ENCODE measurements at regions not wholly inside any gene's neighbourhood (a gene's known extent, or its start where the extent isn't known, plus 50 kb on each side); places are given as distances from the start of the nearest gene placed in this dataset.

DNA sequence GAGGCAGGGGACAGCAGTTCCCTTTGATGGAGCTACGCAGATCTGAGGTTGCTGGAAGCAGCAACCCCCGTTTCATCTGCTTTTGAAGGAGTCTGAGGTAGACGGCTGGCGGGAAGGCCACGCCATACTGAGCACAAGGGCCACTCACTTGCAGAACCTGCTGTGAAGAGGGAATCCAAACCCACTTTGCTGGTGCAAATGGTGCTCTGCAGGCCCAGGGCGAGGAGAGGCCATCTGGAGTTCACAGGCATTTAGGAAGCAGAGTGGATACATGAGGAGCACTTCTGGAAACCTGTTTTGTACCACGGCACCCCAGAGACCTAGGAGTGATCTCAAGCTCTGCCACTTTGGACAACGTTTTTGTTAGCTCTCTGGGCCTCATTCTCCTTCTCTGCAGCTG, 227.8 kb downstream of the UQCRFS1 start:
- Histone ChIP-seq H3K4me1 (ENCODE audit: control insufficient read depth in 1 of 2, insufficient read depth in 2 of 2, low read length in 2 of 2) (no peaks in the 10 kb centered on the region), H3K36me3 (ENCODE audit: control insufficient read depth in 1 of 2, insufficient read depth in 2 of 2, low read length in 2 of 2) (no peaks in the 10 kb centered on the region), H3K27me3 (ENCODE audit: control insufficient read depth in 1 of 2, insufficient read depth in 2 of 2, low read length in 2 of 2) (no peaks in the 10 kb centered on the region), H3K4me3 (ENCODE audit: low read depth in 1 of 2, low read length in 2 of 2) (no peak overlapping the region), H3K9ac (ENCODE audit: low read depth in 1 of 2, low read length in 2 of 2) (no peak overlapping the region), H3K9me3 (ENCODE audit: control insufficient read depth in 1 of 2, low read length in 2 of 2) (no peaks in the 10 kb centered on the region), H3K27ac (ENCODE audit: low read depth, low read length) (no peak overlapping the region)

DNA sequence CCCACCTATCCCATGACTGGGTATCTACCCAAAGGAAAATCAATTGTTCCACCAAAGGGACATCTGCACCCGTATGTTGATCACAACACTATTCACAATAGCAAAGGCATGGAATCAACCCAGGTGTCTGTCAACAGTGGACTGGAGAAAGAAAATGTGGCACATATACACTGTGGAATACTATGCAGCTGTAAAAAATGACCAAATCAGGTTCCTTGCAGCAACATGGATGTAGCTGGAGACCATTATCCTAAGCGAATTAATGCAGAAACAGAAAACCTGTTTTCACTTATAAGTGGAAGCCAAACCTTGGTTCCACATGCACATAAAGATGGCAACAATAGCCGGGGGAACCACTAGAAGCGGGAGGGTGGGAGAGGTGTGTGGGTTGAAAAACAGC, 228.6 kb downstream of the UQCRFS1 start:
- Histone ChIP-seq H3K9me3 (ENCODE audit: control insufficient read depth in 1 of 2, low read length in 2 of 2) (no peaks in the 10 kb centered on the region), H3K9ac (ENCODE audit: low read depth in 1 of 2, low read length in 2 of 2) (no peak overlapping the region), H3K4me1 (ENCODE audit: control insufficient read depth in 1 of 2, insufficient read depth in 2 of 2, low read length in 2 of 2) (no peaks in the 10 kb centered on the region), H3K4me3 (ENCODE audit: low read depth in 1 of 2, low read length in 2 of 2) (no peak overlapping the region), H3K27ac (ENCODE audit: low read depth, low read length) (no peak overlapping the region), H3K27me3 (ENCODE audit: control insufficient read depth in 1 of 2, insufficient read depth in 2 of 2, low read length in 2 of 2) (no peaks in the 10 kb centered on the region), H3K36me3 (ENCODE audit: control insufficient read depth in 1 of 2, insufficient read depth in 2 of 2, low read length in 2 of 2) (no peaks in the 10 kb centered on the region)

DNA sequence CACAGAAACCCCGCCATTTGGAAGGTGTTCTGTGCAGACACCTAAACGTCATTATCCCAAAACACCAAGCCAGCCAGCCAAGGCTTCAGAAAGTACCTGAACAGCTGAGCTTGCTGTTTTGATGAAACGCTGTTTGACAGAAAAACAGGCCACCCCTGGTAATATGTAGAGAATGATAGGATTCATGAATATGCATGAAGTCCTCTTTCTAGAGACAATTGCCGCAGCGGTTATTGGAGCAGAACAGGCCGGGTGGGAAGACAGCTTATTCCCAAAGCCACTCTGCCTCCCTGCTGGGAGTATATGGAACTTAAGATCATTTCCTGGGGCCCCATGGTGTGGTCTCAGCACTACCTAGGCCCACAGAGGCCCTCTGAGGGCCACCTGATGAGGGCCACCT, 229.5 kb downstream of the UQCRFS1 start:
- H3K4me1 ChIP-seq (ENCODE audit: control insufficient read depth in 1 of 2, insufficient read depth in 2 of 2, low read length in 2 of 2), result no peaks in the 10 kb centered on the region
- H3K4me3 ChIP-seq (ENCODE audit: low read depth in 1 of 2, low read length in 2 of 2), result no peak overlapping the region
- no peak overlapping the region for H3K27ac ChIP-seq (ENCODE audit: low read depth, low read length)
- H3K36me3 ChIP-seq (ENCODE audit: control insufficient read depth in 1 of 2, insufficient read depth in 2 of 2, low read length in 2 of 2), result no peaks in the 10 kb centered on the region
- H3K9ac ChIP-seq (ENCODE audit: low read depth in 1 of 2, low read length in 2 of 2), result no peak overlapping the region
- no peaks in the 10 kb centered on the region for H3K9me3 ChIP-seq (ENCODE audit: control insufficient read depth in 1 of 2, low read length in 2 of 2)
- H3K27me3 ChIP-seq (ENCODE audit: control insufficient read depth in 1 of 2, insufficient read depth in 2 of 2, low read length in 2 of 2), result no peaks in the 10 kb centered on the region

DNA sequence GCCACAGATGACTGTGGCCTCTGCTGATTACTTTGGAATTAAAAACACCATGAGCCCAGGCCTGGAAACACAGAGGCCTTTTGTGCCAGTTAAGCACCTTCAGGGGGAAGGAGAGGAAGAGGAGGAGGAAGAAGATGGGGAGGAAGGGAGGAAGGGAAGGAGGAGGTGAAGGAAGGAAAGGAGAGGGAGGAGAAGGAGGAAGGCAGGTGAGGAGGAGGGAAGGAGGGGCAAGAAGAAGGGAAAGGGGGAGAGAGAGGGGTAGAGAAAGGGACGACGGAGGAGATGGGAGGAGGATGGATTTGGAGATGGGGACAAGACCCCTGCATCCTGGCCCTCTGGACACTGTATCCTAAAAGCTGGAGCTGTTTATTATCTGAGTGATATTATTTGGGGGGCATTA, 231.0 kb downstream of the UQCRFS1 start:
- Histone ChIP-seq H3K4me1 (ENCODE audit: control insufficient read depth in 1 of 2, insufficient read depth in 2 of 2, low read length in 2 of 2) (no peaks in the 10 kb centered on the region), H3K27me3 (ENCODE audit: control insufficient read depth in 1 of 2, insufficient read depth in 2 of 2, low read length in 2 of 2) (no peaks in the 10 kb centered on the region), H3K9me3 (ENCODE audit: control insufficient read depth in 1 of 2, low read length in 2 of 2) (no peaks in the 10 kb centered on the region), H3K9ac (ENCODE audit: low read depth in 1 of 2, low read length in 2 of 2) (no peak overlapping the region), H3K27ac (ENCODE audit: low read depth, low read length) (no peak overlapping the region), H3K36me3 (ENCODE audit: control insufficient read depth in 1 of 2, insufficient read depth in 2 of 2, low read length in 2 of 2) (no peaks in the 10 kb centered on the region), H3K4me3 (ENCODE audit: low read depth in 1 of 2, low read length in 2 of 2) (no peak overlapping the region)

DNA sequence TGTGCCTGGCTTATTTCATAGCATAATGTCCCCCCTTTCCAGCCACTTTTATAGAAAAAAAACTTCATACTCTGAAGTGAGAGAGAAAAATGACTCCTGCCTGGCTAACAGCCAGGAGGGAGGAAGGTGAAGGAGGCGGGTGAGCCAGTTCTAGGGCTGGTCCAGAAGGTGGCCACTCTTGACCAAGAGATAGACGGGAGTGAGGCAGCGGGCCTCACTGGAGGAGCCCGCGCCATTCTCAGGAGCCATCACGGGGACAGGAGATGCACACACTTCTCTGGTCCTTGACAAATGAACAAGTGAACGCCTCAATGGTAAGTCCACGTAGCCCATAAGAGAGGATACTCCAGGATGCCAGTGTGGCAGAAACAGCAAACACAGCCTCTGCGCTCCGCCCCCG, 231.4 kb downstream of the UQCRFS1 start:
- no peak overlapping the region for H3K4me3 ChIP-seq (ENCODE audit: low read depth in 1 of 2, low read length in 2 of 2)
- H3K4me1 ChIP-seq (ENCODE audit: control insufficient read depth in 1 of 2, insufficient read depth in 2 of 2, low read length in 2 of 2), result no peaks in the 10 kb centered on the region
- no peak overlapping the region for H3K27ac ChIP-seq (ENCODE audit: low read depth, low read length)
- H3K27me3 ChIP-seq (ENCODE audit: control insufficient read depth in 1 of 2, insufficient read depth in 2 of 2, low read length in 2 of 2), result no peaks in the 10 kb centered on the region
- no peak overlapping the region for H3K9ac ChIP-seq (ENCODE audit: low read depth in 1 of 2, low read length in 2 of 2)
- no peaks in the 10 kb centered on the region for H3K9me3 ChIP-seq (ENCODE audit: control insufficient read depth in 1 of 2, low read length in 2 of 2)
- no peaks in the 10 kb centered on the region for H3K36me3 ChIP-seq (ENCODE audit: control insufficient read depth in 1 of 2, insufficient read depth in 2 of 2, low read length in 2 of 2)

DNA sequence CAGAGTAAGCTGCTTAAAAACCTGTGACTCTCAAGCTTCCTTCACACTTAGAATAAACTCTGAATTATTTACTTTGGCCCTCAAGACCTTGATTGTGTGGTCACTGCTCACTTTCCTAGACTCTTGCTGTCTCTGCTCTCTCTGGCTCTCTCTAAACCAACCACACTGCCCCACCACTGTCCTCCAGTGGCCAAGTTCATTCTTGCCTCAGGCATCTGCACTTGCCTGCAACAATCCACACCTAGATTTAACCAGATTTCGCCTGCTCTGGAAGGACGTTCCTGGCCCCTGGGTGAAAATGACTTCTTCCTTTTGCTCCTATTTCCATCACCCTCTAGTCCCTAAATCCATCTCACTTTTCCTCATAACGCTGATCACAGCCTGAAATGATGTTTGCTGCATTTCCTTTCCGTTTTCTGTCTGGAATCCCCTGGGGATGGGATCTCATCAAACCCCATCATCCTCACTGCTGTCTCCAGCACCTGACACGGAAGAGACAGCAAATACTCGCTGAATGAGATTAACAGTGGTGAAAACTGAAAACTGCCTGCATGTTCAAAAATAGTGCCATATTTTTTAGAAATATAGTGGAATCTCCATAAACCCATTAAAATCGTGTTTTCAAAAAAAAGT, 232.6 kb downstream of the UQCRFS1 start:
- H3K9me3 ChIP-seq (ENCODE audit: control insufficient read depth in 1 of 2, low read length in 2 of 2), result no peaks in the 10 kb centered on the region
- no peak overlapping the region for H3K9ac ChIP-seq (ENCODE audit: low read depth in 1 of 2, low read length in 2 of 2)
- no peak overlapping the region for H3K4me3 ChIP-seq (ENCODE audit: low read depth in 1 of 2, low read length in 2 of 2)
- H3K36me3 ChIP-seq (ENCODE audit: control insufficient read depth in 1 of 2, insufficient read depth in 2 of 2, low read length in 2 of 2), result no peaks in the 10 kb centered on the region
- no peaks in the 10 kb centered on the region for H3K27me3 ChIP-seq (ENCODE audit: control insufficient read depth in 1 of 2, insufficient read depth in 2 of 2, low read length in 2 of 2)
- no peak overlapping the region for H3K27ac ChIP-seq (ENCODE audit: low read depth, low read length)
- no peaks in the 10 kb centered on the region for H3K4me1 ChIP-seq (ENCODE audit: control insufficient read depth in 1 of 2, insufficient read depth in 2 of 2, low read length in 2 of 2)

DNA sequence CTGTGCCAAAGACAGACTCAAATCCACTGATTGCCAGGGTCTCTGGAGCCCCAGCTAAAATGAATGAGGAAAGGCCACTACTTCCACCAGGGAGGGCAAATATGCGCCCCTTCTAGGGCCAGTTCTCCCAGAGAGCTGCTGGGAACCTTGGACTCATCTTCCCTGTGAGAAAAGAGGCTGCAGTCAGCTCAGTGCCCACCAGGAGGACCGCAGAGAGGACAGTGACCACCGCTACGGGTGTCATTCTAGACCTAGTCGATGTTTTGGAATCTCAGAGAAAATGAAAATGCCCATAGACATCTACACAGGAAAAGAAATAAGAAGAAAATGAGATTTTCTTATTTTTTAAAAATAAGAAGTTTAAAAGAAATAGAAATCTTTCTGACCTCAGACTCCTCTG, 235.1 kb downstream of the UQCRFS1 start:
- H3K27me3 ChIP-seq (ENCODE audit: control insufficient read depth in 1 of 2, insufficient read depth in 2 of 2, low read length in 2 of 2), result no peaks in the 10 kb centered on the region
- H3K9ac ChIP-seq (ENCODE audit: low read depth in 1 of 2, low read length in 2 of 2), result no peak overlapping the region
- H3K4me1 ChIP-seq (ENCODE audit: control insufficient read depth in 1 of 2, insufficient read depth in 2 of 2, low read length in 2 of 2), result no peaks in the 10 kb centered on the region
- no peaks in the 10 kb centered on the region for H3K36me3 ChIP-seq (ENCODE audit: control insufficient read depth in 1 of 2, insufficient read depth in 2 of 2, low read length in 2 of 2)
- no peak overlapping the region for H3K4me3 ChIP-seq (ENCODE audit: low read depth in 1 of 2, low read length in 2 of 2)
- H3K9me3 ChIP-seq (ENCODE audit: control insufficient read depth in 1 of 2, low read length in 2 of 2), result no peaks in the 10 kb centered on the region
- no peak overlapping the region for H3K27ac ChIP-seq (ENCODE audit: low read depth, low read length)

DNA sequence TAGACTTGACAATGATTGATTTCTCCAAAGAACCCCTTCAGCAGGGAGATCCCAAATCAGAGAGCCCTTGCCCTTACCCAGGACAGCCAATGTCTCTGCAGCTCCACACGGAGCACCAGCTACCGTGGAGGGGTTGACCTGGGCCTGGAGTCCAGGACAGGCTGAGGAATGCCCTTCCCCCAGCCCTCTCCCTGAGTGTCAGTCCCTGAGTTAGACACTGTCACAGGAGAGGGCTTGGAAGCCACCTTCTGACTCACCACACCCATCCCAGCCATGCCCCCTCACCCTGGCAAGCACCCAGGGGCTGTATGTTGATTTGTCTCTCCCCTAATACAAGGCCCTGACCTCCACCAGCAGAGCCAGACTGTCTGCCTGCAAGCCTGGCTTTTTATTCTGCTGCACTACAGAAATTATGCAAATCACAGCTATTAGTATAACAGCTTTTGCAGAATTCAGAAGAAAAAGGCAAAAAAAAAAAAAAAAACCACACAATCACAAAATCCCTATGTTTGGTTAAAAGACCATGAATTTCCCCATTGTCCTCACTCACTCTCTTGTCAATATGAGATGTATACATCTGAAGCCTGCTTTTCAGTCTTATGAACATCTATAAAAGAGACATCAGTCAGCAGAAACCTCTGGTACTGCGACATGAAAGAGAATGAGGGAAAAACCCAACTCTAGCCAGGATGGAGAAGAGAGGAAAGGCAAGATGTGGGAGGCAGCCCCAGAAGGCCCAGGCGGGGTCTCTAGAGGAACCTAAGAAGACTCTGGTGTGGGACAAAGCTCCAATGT, 240.7 kb downstream of the UQCRFS1 start:
- Histone ChIP-seq H3K4me1 (ENCODE audit: control insufficient read depth in 1 of 2, insufficient read depth in 2 of 2, low read length in 2 of 2) (no peaks in the 10 kb centered on the region), H3K27me3 (ENCODE audit: control insufficient read depth in 1 of 2, insufficient read depth in 2 of 2, low read length in 2 of 2) (no peaks in the 10 kb centered on the region), H3K9me3 (ENCODE audit: control insufficient read depth in 1 of 2, low read length in 2 of 2) (no peaks in the 10 kb centered on the region), H3K36me3 (ENCODE audit: control insufficient read depth in 1 of 2, insufficient read depth in 2 of 2, low read length in 2 of 2) (no peaks in the 10 kb centered on the region), H3K4me3 (ENCODE audit: low read depth in 1 of 2, low read length in 2 of 2) (no peak overlapping the region), H3K27ac (ENCODE audit: low read depth, low read length) (no peak overlapping the region), H3K9ac (ENCODE audit: low read depth in 1 of 2, low read length in 2 of 2) (no peak overlapping the region)

DNA sequence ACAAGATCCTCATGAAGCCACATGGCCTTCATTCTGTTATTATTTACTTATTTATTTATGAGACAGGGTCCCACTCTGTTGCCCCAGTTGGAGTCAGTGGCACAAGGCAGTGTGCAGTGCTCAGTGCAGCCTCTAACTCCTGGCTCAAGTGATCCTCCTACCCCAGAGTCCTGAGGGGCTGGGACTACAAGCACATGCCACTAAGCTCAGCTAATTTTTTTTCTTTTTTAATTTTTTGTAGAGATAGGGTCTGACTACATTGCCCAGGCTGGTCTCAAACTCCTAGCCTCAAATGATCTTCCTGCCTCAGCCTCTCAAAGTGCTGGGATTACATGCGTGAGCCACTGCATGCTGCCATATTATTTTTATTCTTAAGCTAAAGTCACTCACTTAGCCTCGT, 241.4 kb downstream of the UQCRFS1 start:
- Histone ChIP-seq H3K27me3 (ENCODE audit: control insufficient read depth in 1 of 2, insufficient read depth in 2 of 2, low read length in 2 of 2) (no peaks in the 10 kb centered on the region), H3K36me3 (ENCODE audit: control insufficient read depth in 1 of 2, insufficient read depth in 2 of 2, low read length in 2 of 2) (no peaks in the 10 kb centered on the region), H3K9me3 (ENCODE audit: control insufficient read depth in 1 of 2, low read length in 2 of 2) (no peaks in the 10 kb centered on the region), H3K9ac (ENCODE audit: low read depth in 1 of 2, low read length in 2 of 2) (no peak overlapping the region), H3K4me3 (ENCODE audit: low read depth in 1 of 2, low read length in 2 of 2) (no peak overlapping the region), H3K27ac (ENCODE audit: low read depth, low read length) (no peak overlapping the region), H3K4me1 (ENCODE audit: control insufficient read depth in 1 of 2, insufficient read depth in 2 of 2, low read length in 2 of 2) (no peaks in the 10 kb centered on the region)

DNA sequence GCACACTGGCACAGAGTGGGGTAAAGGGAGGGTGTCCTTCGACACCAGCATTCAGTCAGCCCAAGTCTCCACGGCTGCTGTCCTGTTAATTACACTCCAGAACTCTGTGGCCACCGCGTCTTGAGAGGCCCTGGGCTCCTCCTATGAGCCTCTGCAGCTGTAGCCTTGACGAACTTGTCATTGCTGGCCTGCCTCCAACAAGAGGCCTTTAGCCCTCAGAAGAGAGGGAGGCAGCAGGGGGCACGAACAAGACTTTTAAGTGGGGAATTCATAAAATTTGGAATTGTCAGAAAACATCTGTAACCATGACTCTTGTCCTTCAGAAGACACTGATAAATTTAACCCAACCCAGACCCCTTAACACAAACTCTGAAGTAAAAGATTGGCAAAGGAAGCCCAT, 241.9 kb downstream of the UQCRFS1 start:
- no peaks in the 10 kb centered on the region for H3K4me1 ChIP-seq (ENCODE audit: control insufficient read depth in 1 of 2, insufficient read depth in 2 of 2, low read length in 2 of 2)
- H3K4me3 ChIP-seq (ENCODE audit: low read depth in 1 of 2, low read length in 2 of 2), result no peak overlapping the region
- H3K9me3 ChIP-seq (ENCODE audit: control insufficient read depth in 1 of 2, low read length in 2 of 2), result no peaks in the 10 kb centered on the region
- H3K27ac ChIP-seq (ENCODE audit: low read depth, low read length), result no peak overlapping the region
- H3K27me3 ChIP-seq (ENCODE audit: control insufficient read depth in 1 of 2, insufficient read depth in 2 of 2, low read length in 2 of 2), result no peaks in the 10 kb centered on the region
- no peak overlapping the region for H3K9ac ChIP-seq (ENCODE audit: low read depth in 1 of 2, low read length in 2 of 2)
- H3K36me3 ChIP-seq (ENCODE audit: control insufficient read depth in 1 of 2, insufficient read depth in 2 of 2, low read length in 2 of 2), result no peaks in the 10 kb centered on the region
